ENCODE measurements at regions not wholly inside any gene's neighbourhood (a gene's known extent, or its start where the extent isn't known, plus 50 kb on each side); places are given as distances from the start of the nearest gene placed in this dataset.

DNA sequence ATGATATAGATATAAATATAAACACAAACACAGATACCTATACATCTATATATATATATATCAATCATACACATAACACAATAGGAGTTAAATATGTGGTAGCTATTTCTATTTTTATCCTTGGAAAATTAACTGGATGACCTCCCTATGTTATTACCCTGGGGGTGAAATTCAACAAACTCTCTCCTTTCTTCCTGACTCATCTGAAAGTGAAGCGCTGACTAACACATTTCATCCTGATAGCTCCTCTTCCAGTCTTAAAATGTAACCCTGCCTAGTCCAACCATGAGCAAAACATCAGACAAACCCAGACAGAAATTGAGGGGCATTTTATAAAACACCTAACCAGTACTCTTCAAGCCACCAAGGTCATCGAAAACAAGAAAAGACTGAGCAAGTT lies 220.6 kb upstream of the ISX start:
- H3K4me2 ChIP-seq (ENCODE audit: low read length): no peak overlapping the region
- DNase-seq (ENCODE audit: low read depth, low spot score) (no peak), ATAC-seq (no peak)
- intact Hi-C loops (cut with micrococcal nuclease): no loop called here
- no peaks in the 10 kb centered on the region for H3K36me3 ChIP-seq (ENCODE audit: control insufficient read depth in 1 of 2, insufficient read depth in 2 of 2, low read length in 2 of 2)
- H4K20me1 ChIP-seq (ENCODE audit: insufficient read depth): no peaks in the 10 kb centered on the region
- no peak overlapping the region for H3K4me3 ChIP-seq (replicated peaks in 1 of 2; ENCODE audit: low read depth in 1 of 2, low read length in 2 of 2)
- H3K9me3 ChIP-seq (ENCODE audit: control insufficient read depth in 1 of 2, insufficient read depth in 1 of 2, low read depth in 1 of 2, low read length in 2 of 2): no peaks in the 10 kb centered on the region
- H3K27ac ChIP-seq (ENCODE audit: low read depth, low read length): no peak overlapping the region
- no peaks in the 10 kb centered on the region for H3K4me1 ChIP-seq (ENCODE audit: control insufficient read depth in 1 of 2, insufficient read depth in 2 of 2, low read length in 2 of 2)
- CTCF ChIA-PET: no interaction called here
- no peaks in the 10 kb centered on the region for H3K27me3 ChIP-seq (ENCODE audit: insufficient read depth, low read length)
- RAD21 ChIA-PET (ENCODE audit: low non-redundant PET in 1 of 2, low total read pairs in 2 of 2, uncharacterized antibody in 2 of 2, unreplicated experiment in 2 of 2): no interaction called here
- H3K79me2 ChIP-seq (ENCODE audit: insufficient read depth, low read length): no peaks in the 10 kb centered on the region
- no peak overlapping the region for H3K9ac ChIP-seq (ENCODE audit: low read length)
- no peaks in the 10 kb centered on the region for H3K9me2 ChIP-seq (ENCODE audit: insufficient read depth)
- BruUV-seq (replicated peaks): no TSS peak
- no peak overlapping the region for H2AFZ ChIP-seq (ENCODE audit: low read depth, low read length, poor library complexity, severe bottlenecking)
- POLR2A ChIA-PET: no interaction called here
- TF ChIP-seq SRF (IDR thresholded peaks at IDR 0.05; ENCODE audit: low read depth) (no peak), JUND (IDR thresholded peaks at IDR 0.05) (no peak), YY1 (IDR thresholded peaks at IDR 0.05; ENCODE audit: extremely low read depth, insufficient replicate concordance, low read depth, low read length) (no peak), SIN3A (IDR thresholded peaks at IDR 0.05; ENCODE audit: low read depth) (no peak), FOSL1 (IDR thresholded peaks at IDR 0.05; ENCODE audit: low read depth) (no peak), POLR2A (IDR thresholded peaks at IDR 0.05; ENCODE audit: borderline replicate concordance, extremely low read depth, insufficient read depth, insufficient read length) (no peak), RAD21 (IDR thresholded peaks at IDR 0.05; ENCODE audit: low read depth) (no peak), ELF1 (IDR thresholded peaks at IDR 0.05; ENCODE audit: borderline replicate concordance, low read depth) (no peak), EZH2phosphoT487 (IDR thresholded peaks at IDR 0.05; ENCODE audit: borderline replicate concordance) (no peak), POLR2AphosphoS5 (IDR thresholded peaks at IDR 0.05; ENCODE audit: low read depth, low read length) (no peak), EGR1 (IDR thresholded peaks at IDR 0.05; ENCODE audit: low read depth) (no peak), TCF7L2 (IDR thresholded peaks at IDR 0.05; ENCODE audit: borderline replicate concordance, extremely low read depth, insufficient read depth, insufficient read length) (no peak), EZH2 (IDR thresholded peaks at IDR 0.05) (no peak), CEBPB (IDR thresholded peaks at IDR 0.05; ENCODE audit: low read depth) (no peak), ZFX (IDR thresholded peaks at IDR 0.05) (no peak)
- TF ChIP-seq, protein P1, sequence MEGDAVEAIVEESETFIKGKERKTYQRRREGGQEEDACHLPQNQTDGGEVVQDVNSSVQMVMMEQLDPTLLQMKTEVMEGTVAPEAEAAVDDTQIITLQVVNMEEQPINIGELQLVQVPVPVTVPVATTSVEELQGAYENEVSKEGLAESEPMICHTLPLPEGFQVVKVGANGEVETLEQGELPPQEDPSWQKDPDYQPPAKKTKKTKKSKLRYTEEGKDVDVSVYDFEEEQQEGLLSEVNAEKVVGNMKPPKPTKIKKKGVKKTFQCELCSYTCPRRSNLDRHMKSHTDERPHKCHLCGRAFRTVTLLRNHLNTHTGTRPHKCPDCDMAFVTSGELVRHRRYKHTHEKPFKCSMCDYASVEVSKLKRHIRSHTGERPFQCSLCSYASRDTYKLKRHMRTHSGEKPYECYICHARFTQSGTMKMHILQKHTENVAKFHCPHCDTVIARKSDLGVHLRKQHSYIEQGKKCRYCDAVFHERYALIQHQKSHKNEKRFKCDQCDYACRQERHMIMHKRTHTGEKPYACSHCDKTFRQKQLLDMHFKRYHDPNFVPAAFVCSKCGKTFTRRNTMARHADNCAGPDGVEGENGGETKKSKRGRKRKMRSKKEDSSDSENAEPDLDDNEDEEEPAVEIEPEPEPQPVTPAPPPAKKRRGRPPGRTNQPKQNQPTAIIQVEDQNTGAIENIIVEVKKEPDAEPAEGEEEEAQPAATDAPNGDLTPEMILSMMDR (IDR thresholded peaks at IDR 0.05 in 2 of 3, conservative IDR thresholded peaks at IDR 0.05 in 1 of 3; ENCODE audit: borderline replicate concordance in 1 of 3, insufficient read depth in 1 of 3, low read depth in 2 of 3, low read length in 2 of 3): no peak
- TF ChIP-seq, protein P2, sequence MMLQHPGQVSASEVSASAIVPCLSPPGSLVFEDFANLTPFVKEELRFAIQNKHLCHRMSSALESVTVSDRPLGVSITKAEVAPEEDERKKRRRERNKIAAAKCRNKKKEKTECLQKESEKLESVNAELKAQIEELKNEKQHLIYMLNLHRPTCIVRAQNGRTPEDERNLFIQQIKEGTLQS (IDR thresholded peaks at IDR 0.05): no peak
- TF ChIP-seq, protein P3, sequence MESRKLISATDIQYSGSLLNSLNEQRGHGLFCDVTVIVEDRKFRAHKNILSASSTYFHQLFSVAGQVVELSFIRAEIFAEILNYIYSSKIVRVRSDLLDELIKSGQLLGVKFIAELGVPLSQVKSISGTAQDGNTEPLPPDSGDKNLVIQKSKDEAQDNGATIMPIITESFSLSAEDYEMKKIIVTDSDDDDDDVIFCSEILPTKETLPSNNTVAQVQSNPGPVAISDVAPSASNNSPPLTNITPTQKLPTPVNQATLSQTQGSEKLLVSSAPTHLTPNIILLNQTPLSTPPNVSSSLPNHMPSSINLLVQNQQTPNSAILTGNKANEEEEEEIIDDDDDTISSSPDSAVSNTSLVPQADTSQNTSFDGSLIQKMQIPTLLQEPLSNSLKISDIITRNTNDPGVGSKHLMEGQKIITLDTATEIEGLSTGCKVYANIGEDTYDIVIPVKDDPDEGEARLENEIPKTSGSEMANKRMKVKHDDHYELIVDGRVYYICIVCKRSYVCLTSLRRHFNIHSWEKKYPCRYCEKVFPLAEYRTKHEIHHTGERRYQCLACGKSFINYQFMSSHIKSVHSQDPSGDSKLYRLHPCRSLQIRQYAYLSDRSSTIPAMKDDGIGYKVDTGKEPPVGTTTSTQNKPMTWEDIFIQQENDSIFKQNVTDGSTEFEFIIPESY (IDR thresholded peaks at IDR 0.05; ENCODE audit: extremely low read depth, insufficient replicate concordance, low read length): no peak
- TF ChIP-seq, protein P4, sequence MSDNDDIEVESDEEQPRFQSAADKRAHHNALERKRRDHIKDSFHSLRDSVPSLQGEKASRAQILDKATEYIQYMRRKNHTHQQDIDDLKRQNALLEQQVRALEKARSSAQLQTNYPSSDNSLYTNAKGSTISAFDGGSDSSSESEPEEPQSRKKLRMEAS (IDR thresholded peaks at IDR 0.05): no peak
- TF ChIP-seq, protein P5, sequence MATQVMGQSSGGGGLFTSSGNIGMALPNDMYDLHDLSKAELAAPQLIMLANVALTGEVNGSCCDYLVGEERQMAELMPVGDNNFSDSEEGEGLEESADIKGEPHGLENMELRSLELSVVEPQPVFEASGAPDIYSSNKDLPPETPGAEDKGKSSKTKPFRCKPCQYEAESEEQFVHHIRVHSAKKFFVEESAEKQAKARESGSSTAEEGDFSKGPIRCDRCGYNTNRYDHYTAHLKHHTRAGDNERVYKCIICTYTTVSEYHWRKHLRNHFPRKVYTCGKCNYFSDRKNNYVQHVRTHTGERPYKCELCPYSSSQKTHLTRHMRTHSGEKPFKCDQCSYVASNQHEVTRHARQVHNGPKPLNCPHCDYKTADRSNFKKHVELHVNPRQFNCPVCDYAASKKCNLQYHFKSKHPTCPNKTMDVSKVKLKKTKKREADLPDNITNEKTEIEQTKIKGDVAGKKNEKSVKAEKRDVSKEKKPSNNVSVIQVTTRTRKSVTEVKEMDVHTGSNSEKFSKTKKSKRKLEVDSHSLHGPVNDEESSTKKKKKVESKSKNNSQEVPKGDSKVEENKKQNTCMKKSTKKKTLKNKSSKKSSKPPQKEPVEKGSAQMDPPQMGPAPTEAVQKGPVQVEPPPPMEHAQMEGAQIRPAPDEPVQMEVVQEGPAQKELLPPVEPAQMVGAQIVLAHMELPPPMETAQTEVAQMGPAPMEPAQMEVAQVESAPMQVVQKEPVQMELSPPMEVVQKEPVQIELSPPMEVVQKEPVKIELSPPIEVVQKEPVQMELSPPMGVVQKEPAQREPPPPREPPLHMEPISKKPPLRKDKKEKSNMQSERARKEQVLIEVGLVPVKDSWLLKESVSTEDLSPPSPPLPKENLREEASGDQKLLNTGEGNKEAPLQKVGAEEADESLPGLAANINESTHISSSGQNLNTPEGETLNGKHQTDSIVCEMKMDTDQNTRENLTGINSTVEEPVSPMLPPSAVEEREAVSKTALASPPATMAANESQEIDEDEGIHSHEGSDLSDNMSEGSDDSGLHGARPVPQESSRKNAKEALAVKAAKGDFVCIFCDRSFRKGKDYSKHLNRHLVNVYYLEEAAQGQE (IDR thresholded peaks at IDR 0.05; ENCODE audit: low read depth): no peak
